ENCODE measurements at regions not wholly inside any gene's neighbourhood (a gene's known extent, or its start where the extent isn't known, plus 50 kb on each side); places are given as distances from the start of the nearest gene placed in this dataset.
"Not testable (repeated sequence)": the region's sequence is repeated elsewhere in the genome, so short reads cannot be mapped to it uniquely, and the experiment has no call there.

DNA sequence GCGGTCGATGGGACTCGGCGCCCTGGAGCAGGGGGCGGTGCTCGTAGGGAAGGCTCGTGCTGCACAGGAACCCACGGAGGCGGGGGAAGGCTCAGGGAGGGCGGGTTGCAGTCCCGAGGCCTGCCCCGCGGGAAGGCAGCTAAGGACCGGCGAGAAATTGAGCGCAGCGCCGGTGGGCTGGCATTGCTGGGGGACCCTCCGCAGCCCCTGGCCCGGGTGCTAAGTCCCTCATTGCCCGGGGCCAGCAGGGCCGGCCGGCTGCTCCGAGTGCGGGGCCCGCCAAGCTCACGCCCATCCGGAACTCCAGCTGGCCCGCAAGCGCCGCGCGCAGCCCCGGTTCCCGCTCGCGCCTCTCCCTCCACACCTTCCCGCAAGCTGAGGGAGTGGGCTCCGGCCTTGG, 576.8 kb upstream of the LINC00305 start:
- intact Hi-C loops (cut with micrococcal nuclease): not testable (repeated sequence)

DNA sequence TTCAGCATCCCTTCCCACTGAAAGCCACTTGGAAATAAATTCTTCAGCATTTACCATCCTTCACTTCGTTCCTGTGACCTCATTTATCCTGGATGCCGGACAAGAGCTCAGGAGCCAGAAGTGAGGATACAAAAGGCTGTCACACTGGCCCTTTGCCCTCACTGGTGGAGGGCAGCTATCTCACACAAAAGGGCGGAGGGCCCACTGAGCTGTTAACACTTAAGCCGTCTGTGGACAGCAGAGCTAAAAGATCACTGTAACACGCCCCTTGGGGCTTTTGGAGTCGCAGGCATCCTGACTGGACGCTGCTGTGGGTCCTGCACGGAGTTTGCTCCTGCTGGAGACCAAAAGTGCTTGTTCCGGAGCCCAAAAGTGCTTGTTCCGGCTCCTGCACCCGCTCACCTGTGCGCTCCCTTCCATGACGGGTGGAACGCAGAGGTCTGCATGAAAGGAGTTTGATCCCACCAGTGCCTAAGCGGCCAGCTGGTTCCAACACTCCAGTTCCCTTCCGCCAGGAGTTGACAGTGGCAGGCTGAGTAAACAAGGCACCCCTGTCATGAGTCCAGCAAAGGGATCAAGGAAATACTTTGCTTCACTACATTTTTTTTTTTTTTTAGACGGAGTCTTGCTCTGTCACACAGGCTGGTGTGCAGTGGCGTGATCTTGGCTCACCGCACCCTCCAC, 572.0 kb upstream of the LINC00305 start:
- intact Hi-C loops (cut with micrococcal nuclease): no loop called here

DNA sequence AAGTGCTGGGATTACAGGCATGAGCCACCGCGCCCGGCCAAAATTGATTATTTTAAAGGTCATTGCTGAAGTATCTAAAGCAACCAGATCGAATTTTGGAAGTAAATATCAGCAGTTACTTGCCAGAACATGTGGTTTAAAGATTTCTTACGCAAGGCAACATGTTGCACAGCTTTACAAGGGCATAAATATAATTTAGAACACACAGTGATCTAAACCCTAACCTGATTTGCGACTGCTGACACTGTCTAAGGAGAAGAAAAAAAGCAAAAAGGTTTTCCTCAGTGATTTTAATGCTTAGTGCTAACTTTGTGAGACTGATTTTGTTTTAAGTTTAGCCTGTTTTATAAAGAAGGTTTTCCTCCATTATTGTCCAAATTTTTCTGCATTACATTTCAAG, 569.9 kb upstream of the LINC00305 start:
- intact Hi-C loops (cut with micrococcal nuclease): no loop called here

DNA sequence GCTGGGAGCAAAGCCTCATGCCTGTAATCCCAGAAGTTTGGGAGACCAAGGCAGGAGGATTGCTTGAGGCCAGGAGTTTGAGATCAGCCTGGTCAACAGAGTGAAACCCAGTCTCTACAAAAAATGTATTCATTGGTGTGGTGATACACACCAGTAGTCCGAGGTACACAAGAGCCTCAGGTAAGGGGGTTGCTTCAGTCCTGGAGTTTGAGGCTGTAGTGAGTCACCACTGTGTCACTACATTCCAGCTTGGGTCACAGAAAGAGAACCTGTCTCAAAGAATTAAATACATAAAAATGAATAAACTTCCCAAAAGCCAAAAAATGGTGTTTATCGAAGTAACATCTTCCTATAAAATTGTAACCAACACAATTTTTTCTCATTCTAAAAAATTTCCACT, 568.1 kb upstream of the LINC00305 start:
- intact Hi-C loops (cut with micrococcal nuclease): no loop called here

DNA sequence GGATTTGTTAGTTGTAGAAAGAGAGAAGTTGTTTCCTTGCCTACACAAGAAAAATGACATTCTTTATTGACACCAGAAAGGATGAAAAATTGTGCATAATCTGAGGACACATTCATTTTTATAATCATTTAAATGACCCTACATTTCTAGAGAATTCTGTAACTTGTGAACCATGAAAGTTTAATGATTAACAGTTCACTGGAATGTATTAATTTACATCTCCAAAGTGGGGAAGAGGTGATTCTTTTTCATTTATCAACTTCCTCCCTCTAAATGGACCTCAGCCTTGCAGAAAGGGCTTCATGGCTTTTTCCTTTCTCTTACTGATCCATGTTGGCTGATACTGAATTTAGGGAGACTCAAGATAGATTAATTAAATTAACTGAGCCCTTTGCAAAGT, 565.2 kb upstream of the LINC00305 start:
- intact Hi-C loops (cut with micrococcal nuclease): no loop called here

DNA sequence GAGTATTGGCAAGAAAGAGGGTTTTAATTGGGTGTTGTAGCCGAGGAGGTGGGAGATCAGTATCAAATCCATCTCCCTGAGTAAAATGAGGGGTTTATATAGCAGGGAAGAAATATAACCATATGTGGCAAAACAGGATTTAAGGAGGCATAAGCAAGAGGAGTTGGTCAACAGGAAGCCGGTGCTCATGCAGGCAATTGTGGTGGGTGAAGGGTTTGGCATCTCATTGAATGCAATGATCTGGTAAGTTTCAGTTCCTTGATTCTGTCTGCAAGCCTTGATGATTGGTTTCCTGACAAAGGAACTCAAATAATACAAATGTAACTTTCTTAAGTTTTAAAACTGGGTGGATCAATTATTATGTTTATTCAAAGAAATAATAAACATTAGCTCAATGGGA, 564.4 kb upstream of the LINC00305 start:
- intact Hi-C loops (cut with micrococcal nuclease): no loop called here

DNA sequence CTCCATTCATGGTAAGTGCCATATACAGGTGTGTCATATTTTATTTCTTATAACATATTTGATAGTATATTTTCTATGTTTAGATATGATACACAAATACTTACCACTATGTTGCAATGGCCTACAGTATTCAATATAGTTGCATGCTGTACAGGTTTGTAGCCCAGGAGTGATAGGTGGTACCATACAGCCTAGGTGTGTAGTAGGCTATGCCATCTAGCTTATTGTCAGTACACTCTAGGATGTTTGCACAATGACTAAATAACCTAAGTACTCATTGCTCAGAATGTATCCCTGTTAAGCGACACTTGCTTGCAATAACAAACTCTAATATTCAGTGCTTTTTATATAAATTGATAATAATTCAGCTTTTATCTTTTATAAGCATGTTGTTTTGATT, 563.1 kb upstream of the LINC00305 start:
- intact Hi-C loops (cut with micrococcal nuclease): no loop called here

DNA sequence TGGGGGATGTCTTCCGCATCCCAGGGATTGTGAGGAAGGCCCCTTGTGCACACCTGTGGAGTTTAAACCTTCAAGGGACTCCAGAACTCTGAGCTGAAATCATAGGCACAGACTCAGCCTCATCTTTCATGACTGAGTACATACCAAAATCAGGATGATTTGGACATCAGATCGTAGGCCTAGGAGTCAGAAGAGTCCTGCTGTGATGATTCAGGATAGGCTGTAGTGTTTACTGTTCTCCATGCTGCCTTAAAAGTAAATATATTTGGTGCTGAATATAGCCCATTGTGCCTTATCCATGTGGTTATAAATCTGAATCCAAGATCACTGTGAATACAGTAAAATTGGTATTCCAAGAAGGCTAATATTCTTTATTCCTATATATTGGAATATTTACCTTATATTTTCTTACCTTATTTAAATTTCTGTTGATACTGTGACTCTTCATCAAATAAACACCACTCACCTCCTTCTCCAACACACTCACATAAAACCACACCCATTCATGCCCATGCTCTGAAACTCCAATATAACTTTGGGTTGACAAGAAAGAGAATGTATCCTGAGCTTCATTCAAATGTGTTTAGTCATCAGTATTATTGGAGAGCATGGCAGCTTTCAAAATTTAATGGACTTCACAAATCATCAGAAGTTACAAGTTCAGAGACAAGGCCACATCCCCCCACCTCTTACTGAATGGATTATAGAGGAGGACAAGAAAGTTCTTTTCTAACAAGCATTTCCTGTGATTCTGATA, 561.4 kb upstream of the LINC00305 start:
- intact Hi-C loops (cut with micrococcal nuclease): no loop called here

DNA sequence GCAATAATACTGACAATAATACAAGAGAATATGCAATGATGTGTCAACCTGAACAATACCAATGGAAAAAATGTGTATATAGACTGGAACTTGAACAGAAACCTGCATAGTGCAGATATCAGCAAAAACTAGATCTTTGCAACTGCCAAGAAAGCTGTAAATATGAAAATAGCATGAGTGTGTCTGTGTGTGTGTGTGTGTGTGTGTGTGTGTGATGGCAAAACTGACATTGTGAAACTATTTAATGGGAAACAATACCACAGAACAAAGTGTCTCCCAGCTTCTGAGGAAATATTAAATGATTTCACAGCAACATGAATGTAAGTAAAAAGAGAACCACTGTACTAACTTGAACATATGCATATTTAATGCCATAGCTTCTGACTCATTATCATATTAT, 558.2 kb upstream of the LINC00305 start:
- intact Hi-C loops (cut with micrococcal nuclease): no loop called here

DNA sequence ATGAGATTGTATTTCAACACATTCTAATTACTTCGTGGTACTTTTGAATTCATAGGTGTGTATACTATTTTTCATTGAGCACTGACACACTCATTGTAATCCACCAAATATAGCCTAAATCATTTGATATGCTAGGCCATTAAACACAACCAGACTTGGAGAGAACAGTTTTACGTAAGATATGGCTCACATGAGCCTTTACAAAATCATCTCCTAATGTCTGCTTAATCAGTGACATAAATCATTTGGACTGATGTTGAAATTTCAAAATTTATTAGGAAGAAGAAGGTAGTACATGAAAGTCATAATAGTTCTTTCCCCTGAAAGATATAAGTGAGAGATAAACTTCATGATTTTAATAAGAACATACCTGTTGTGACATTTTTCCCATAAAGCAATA, 550.2 kb upstream of the LINC00305 start:
- intact Hi-C loops (cut with micrococcal nuclease): no loop called here

DNA sequence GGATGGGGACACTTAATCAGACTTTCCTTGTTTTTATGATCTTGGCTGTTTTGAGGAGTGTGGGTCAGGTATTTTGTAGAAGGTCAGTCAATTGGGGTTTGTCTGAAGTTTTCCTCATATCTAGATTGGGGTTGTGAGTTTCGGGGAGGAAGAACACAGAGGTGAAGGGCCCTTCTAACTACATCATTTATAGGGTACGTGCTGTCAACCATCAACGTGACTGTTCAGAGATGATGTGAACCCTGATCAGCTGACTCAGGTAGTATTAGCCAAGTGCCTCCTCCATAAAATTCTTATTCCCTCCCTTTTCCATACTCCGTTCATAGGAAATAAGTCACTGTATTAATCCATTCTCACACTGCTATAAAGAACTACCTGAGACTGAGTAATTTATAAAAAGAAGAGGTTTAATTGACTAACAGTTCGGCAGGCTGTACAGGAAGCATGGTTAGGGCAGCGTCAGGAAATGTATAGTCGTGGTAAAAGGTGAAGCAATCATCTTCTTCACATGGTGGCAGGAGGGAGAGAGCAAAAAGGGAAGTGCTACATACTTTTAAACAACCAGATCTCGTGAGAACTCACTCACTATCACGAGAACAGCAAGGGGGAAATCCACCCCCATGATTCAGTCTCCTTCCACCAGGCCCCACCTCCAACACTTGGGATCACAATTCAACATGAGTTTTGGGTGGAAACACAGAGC, 547.1 kb upstream of the LINC00305 start:
- intact Hi-C loops (cut with micrococcal nuclease): no loop called here

DNA sequence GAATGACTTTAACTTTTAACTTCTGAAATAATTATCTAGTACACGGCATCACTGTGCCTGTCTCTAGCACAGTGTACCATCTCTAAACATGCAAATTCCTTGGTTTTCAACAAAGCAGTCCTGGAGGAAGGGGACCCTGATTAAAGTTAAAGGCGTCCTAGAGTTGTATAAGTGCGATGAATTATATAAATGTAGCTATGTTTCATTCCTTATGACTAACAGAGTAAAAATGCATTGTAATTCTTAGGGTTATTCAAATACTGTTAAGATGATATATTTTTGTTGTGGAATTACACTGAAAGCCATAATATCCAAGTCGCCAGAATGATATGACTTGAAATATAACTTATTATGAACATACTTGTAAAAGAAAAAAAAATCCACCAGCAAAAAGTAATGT, 544.9 kb upstream of the LINC00305 start:
- intact Hi-C loops (cut with micrococcal nuclease): no loop called here

DNA sequence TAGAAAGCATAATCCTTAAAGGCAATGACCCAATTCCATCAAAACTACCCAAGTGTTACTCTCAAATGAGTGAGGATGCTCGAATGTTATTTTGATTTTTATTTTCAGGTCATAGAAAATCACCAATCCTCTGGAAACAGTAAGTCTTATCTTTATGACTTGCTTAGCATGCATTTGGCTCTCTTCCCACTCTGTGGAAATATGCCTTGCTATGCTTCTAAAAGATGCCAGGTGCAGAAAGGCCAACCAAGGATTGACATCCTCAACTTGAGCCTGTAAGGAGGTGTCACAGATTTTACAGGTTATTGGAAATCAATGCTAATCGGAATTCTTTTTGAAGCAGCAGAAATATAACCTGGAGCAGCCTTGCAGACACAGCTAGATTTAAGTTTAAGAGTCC, 543.9 kb upstream of the LINC00305 start:
- intact Hi-C loops (cut with micrococcal nuclease): no loop called here

DNA sequence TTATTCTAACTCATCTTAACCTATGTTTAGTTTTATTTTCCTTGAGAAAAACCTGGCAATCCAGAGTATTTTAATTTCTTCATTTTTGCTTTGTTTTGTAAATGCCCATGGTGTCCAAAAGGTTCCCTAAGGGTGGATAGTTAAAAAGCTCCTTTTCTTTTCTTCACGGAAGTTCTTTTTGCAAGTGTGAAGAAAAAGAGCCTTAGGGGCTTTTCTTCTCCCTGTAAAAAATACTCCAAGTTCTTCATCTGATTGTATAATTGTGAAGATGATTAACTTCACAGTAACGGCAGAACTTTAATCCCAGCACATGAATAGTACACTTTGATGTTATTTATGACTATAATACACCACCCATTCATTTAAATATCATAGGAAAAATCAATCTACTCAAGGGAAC, 530.2 kb upstream of the LINC00305 start:
- intact Hi-C loops (cut with micrococcal nuclease): no loop called here

DNA sequence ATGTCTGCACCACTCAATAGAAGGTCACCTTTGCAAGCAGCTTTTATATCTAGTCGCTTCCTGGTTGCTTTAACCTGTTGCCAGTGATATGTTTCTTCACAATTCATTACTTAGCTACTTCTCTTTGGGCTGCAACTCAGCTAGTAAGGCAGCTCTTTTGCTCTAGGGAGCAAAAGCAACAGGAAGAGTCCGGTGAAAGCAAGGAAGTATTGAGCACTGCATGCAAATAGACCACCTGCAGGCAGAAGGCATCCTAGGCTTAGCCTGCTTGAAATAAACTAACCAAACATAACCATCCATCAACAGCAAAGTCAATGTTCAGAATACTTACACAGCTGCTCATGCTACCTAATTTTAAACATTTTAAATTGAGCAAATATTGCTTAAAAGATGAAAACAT, 529.2 kb upstream of the LINC00305 start:
- intact Hi-C loops (cut with micrococcal nuclease): no loop called here

DNA sequence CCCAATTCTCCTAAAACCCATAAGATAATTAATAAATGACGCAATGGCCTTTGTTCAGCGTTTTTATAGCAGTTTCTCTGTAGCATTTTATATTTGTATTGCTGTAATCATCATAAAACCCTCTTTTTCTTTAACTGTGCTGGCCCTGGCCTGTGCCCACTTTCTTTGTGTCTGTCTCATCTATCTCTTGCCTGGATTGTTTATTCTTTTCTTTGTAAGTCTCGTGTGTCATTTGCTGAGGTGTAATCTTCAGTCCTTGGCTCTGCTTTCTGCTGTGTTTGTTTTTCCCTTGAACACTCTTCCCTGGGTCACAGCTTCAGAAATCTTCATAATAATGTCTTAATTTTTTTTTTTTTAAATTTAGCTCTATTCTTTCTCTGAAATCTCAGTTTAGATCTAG, 525.8 kb upstream of the LINC00305 start:
- intact Hi-C loops (cut with micrococcal nuclease): no loop called here

DNA sequence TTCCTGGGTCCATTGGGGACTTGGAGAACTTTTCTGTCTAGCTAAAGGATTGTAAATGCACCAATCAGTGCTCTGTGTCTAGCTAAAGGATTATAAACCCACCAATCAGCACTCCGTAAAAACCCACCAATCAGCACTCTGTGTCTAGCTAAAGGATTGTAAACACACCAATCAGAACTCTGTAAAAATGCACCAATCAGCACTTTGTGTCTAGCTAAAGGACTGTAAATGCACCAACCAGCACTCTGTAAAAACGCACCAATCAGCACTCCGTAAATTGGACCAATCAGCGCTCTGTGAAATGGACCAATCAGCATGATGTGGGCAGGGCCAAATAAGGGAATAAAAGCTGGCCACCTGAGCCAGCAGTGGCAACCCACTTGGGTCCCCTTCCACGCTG, 522.4 kb upstream of the LINC00305 start:
- intact Hi-C loops (cut with micrococcal nuclease): not testable (repeated sequence)

DNA sequence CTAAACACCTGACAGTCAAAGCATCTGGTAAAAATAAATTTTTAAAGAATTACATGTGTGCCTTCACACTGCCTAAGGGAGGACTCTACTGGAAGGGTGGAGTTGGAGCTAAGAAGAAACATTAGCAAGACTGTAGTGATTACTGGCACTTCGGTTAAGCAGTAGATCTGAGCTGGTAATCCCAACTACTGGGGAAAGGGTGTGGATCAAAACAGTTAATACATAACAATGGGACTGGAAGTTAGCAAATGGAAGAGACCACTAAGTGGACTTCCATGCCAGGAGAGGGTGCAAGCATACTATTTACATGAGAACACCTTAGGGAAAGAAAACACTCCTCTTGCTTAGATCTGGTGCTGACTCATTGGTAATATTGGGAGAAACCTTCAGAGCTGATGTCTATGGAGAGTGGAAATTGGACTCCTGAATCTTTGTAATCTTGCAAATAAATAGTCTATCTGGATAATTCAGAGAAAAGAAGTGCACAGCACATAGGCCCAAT, 519.6 kb upstream of the LINC00305 start:
- intact Hi-C loops (cut with micrococcal nuclease): no loop called here

DNA sequence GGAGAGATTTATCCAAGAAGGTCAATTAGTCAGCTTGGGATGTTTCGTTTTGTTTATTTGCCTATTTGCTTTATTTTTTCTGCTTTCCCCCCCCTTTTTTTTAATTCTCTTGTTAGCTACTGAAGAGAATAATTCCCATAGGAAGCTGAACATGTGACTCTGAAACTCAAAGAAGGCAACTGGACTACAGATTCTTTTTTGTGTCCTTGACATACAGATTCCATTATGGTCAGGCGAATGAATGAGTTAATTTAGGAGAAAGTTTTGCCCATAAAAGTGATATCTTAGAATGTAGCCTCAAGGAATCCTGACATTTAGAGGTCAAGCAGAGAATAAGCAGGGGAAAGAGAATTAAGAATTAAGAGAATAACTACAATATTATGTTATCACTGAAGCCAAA, 514.2 kb upstream of the LINC00305 start:
- intact Hi-C loops (cut with micrococcal nuclease): no loop called here

DNA sequence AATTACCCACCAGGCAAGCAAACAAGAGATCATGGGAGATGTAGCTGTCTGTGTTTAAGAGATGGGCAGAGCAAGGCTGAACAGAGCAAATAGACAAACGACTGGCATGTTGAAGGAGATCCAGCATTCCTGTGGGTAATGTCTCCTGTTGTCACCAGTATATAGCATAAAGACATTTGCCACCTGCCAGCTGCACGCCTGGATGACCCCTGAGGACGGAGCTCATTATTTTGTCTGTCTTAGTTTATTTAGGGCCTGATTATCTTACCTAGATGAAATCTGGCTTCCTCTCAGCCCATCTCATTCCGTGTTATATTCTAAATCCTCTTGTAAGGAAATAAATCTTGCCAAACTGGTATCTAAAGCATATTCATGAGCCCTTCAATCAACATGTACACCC, 510.3 kb upstream of the LINC00305 start:
- intact Hi-C loops (cut with micrococcal nuclease): loop anchor here (10.0 kb wide), 1 partner anchor 64 kb away; no protein-coding TSS in a partner anchor

DNA sequence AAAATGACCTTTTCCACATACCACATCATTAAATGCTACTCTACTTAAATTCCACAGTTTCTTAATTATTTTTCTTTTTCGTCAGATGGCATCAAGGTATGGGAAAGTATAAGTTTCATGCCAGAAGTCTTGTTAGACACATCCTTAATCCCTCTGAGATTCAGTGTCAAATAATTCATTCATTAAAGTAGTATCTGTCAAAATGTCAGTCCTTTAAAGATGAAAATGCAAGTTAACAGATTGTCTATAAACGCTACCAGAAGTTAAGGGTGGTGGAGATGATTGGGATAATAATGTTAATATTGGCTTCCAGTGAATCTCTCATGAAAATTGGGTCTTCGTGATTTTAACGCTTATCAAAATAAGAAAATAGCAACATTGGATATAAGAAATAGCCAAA, 504.2 kb upstream of the LINC00305 start:
- intact Hi-C loops (cut with micrococcal nuclease): loop anchor here (10.0 kb wide), 1 partner anchor 58 kb away; no protein-coding TSS in a partner anchor

DNA sequence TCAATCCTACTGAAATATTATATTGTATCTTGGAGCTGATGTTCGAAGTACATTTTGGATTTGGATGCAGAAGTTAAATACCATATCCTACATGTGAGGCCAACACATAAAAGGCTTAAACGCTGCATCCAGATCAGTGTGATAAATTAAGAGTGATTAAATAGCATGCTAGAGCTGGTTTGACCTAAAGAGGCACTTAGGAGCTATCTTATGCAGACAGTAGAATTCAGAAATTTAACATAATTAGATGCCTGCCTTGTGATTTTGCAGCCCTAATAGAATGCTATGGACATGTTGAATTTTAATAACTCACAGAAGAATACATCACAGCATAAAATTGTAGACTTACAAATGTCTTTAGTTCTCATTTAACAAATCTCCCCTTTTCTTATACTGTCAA, 501.2 kb upstream of the LINC00305 start:
- intact Hi-C loops (cut with micrococcal nuclease): loop anchor here (10.0 kb wide), 1 partner anchor 55 kb away; no protein-coding TSS in a partner anchor

Measured in T-helper 2 cell treated with Interferon-gamma antibody and Interleukin-4, amounts not matched to agents 100 ng/mL and 5 ng/mL, for 36 hours (primary cell).